ENCODE measurements at regions not wholly inside any gene's neighbourhood (a gene's known extent, or its start where the extent isn't known, plus 50 kb on each side); places are given as distances from the start of the nearest gene placed in this dataset.

DNA sequence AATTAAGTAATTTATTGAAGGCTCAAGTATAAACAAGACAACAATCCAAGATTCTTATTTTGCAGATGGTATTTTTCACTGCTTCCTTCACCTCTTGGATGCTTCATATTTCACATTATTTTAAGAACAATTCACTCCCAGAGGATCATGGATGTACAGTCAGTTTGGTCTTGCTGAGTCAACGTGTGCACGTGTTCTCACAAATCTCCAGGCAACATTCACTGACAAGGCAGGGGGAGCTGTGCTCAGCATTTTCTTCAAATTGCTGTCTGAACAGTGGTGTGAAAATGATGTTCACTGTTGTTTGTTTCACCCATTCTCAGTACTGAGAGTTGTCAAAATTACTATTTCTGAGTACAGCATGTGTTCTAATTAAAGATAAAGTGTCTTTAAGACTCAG is 118.3 kb upstream of the SLC38A4 start:
- H3K4me3 ChIP-seq: no peak overlapping the region
- DNase-seq: no peak
- intact Hi-C loops (cut with DNase I): no loop called here

DNA sequence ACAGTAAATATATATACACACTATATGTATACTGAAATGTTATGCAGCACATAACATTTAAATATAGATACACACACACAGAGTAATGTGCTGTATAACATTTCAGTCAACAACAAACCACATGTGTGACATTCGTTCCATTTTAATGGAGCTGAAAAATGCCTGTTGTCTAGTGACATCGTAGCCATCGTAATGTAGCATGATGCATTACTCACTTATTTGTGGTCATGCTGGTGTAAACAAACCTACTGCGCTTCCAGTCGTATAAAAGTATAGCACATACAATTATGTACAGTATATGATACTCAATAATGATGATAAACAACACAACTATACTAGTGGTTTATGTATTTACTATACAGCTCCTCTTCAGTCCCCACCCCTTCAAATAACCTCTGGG is 119.0 kb upstream of the SLC38A4 start:
- TF ChIP-seq, protein P1, sequence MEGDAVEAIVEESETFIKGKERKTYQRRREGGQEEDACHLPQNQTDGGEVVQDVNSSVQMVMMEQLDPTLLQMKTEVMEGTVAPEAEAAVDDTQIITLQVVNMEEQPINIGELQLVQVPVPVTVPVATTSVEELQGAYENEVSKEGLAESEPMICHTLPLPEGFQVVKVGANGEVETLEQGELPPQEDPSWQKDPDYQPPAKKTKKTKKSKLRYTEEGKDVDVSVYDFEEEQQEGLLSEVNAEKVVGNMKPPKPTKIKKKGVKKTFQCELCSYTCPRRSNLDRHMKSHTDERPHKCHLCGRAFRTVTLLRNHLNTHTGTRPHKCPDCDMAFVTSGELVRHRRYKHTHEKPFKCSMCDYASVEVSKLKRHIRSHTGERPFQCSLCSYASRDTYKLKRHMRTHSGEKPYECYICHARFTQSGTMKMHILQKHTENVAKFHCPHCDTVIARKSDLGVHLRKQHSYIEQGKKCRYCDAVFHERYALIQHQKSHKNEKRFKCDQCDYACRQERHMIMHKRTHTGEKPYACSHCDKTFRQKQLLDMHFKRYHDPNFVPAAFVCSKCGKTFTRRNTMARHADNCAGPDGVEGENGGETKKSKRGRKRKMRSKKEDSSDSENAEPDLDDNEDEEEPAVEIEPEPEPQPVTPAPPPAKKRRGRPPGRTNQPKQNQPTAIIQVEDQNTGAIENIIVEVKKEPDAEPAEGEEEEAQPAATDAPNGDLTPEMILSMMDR (IDR thresholded peaks at IDR 0.05): no peak
- intact Hi-C loops (cut with DNase I): no loop called here
- ATAC-seq: no peak

More for the DNA sequence above, 118.3 kb upstream of the SLC38A4 start:
- H3K9me3 ChIP-seq: no peaks in the 10 kb centered on the region
- H3K27me3 ChIP-seq: no peaks in the 10 kb centered on the region
- H3K4me1 ChIP-seq: no peaks in the 10 kb centered on the region
- H3K36me3 ChIP-seq: no peaks in the 10 kb centered on the region
- TF ChIP-seq, protein P1 (IDR thresholded peaks at IDR 0.05): no peak
- ATAC-seq: peak; percentile 53
- H3K27ac ChIP-seq: no peak overlapping the region

DNA sequence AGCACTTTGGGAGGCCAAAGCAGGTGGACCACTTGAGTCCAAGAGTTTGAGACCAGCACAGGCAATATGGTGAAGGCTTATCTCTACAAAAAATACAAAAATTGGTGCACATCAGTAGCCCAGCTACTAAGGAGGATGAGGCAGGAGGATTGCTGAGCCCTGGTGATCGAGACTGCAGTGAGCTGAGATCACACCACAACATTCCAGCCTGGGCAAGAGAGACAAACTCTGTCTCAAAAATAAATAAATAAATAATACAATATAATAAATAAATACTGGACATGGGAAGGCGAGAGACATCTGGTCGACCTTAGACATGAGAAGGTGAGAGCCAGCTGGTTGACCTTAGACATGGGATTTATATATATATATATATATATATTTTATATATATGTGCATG is 119.8 kb upstream of the SLC38A4 start:
- no peak overlapping the region for H3K4me3 ChIP-seq
- intact Hi-C loops (cut with DNase I): no loop called here
- ATAC-seq (no peak), DNase-seq (no peak)
- TF ChIP-seq, protein P1 (IDR thresholded peaks at IDR 0.05): no peak
- no peaks in the 10 kb centered on the region for H3K36me3 ChIP-seq
- H3K27ac ChIP-seq: no peak overlapping the region
- H3K9me3 ChIP-seq: no peaks in the 10 kb centered on the region
- no peaks in the 10 kb centered on the region for H3K27me3 ChIP-seq
- no peaks in the 10 kb centered on the region for H3K4me1 ChIP-seq

More for the DNA sequence above, 119.0 kb upstream of the SLC38A4 start:
- Histone ChIP-seq H3K27ac (no peak overlapping the region), H3K4me3 (no peak overlapping the region), H3K9me3 (no peaks in the 10 kb centered on the region), H3K36me3 (no peaks in the 10 kb centered on the region), H3K27me3 (no peaks in the 10 kb centered on the region), H3K4me1 (no peaks in the 10 kb centered on the region)
- no peak for DNase-seq

DNA sequence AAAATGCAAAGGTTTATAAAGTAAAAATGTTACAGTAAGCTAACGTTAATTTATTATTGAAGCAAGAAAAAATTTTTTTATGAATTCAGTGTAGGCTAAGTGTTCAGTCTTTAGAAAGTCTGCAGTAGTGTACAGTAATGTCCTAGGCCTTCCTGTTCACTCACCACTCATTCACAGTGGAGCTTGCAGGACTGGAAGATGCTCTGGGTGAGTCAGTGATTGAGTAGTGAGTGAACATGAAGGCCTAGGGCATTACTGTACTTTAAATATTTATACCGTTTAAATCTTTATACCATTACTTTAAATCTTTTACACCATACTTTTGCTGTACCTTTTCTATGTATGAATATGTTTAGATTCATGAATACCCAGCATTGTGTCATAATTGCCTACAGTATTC is 120.3 kb upstream of the SLC38A4 start:
- intact Hi-C loops (cut with DNase I): no loop called here
- TF ChIP-seq, protein P1 (IDR thresholded peaks at IDR 0.05): no peak

DNA sequence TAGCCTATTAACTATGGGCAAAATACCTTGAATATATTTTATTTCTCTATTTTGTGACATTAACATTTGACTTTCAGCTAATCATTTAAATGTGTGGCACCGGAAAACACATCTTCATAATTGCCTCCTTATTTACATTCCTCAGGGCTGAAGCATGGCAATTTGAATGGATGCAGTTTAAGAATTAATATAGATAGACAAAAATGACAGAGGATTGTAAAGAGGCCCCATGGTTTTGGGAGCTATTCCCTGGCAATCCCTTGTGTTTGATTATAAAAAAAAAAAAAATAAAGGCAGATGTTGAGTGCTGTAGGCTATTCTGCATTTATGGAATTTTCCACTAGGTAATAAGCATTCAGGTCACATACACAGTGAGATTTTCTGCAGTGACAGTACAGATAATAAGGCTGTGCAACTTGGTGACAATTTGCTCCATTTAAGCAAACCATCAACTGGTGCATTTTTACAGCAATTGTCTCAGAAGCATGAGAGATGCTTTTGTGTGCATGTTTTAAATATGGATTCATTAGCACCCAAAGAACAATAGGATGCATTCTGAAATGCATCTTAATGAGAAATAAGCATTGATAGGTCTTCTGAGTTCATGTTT is 123.2 kb upstream of the SLC38A4 start:
- intact Hi-C loops (cut with DNase I): no loop called here
- ATAC-seq (no peak), DNase-seq (no peak)
- no peaks in the 10 kb centered on the region for H3K27me3 ChIP-seq
- H3K36me3 ChIP-seq: no peaks in the 10 kb centered on the region
- H3K4me3 ChIP-seq: no peak overlapping the region
- TF ChIP-seq, protein P1 (IDR thresholded peaks at IDR 0.05): no peak
- H3K9me3 ChIP-seq: no peaks in the 10 kb centered on the region
- H3K27ac ChIP-seq: no peak overlapping the region
- no peaks in the 10 kb centered on the region for H3K4me1 ChIP-seq

More for the DNA sequence above, 120.3 kb upstream of the SLC38A4 start:
- H3K27me3 ChIP-seq: no peaks in the 10 kb centered on the region
- no peak for DNase-seq
- ATAC-seq: no peak
- no peak overlapping the region for H3K27ac ChIP-seq
- H3K36me3 ChIP-seq: no peaks in the 10 kb centered on the region
- H3K9me3 ChIP-seq: no peaks in the 10 kb centered on the region
- no peaks in the 10 kb centered on the region for H3K4me1 ChIP-seq
- H3K4me3 ChIP-seq: no peak overlapping the region

Measured in left lung (tissue), 4 donors.